ENCODE measurements at regions not wholly inside any gene's neighbourhood (a gene's known extent, or its start where the extent isn't known, plus 50 kb on each side); places are given as distances from the start of the nearest gene placed in this dataset.

- peak; percentile 41 for TF ChIP-seq CHD7 (IDR thresholded peaks at IDR 0.05; ENCODE audit: insufficient replicate concordance, low read length)
- no peak for TF ChIP-seq CHD2 (IDR thresholded peaks at IDR 0.05; ENCODE audit: low read length)
- no peak for TF ChIP-seq SIN3A (conservative IDR thresholded peaks at IDR 0.05 in 1 of 2, IDR thresholded peaks at IDR 0.05 in 1 of 2; ENCODE audit: low read depth in 1 of 2, low read length in 2 of 2)
- no peak for TF ChIP-seq JUND (IDR thresholded peaks at IDR 0.05; ENCODE audit: low read length)
- peak; percentile 26; the same call in 1 of the 2 replicates for TF ChIP-seq BACH1 (IDR thresholded peaks at IDR 0.05; ENCODE audit: low read length)
- TF ChIP-seq SAP30 (IDR thresholded peaks at IDR 0.05; ENCODE audit: insufficient read depth, insufficient replicate concordance, low read length): no peak
Observed at GRCh38 chr18:41464278-41464677, 490.8 kb upstream of the PIK3C3 start (continued).

Data from H1 (cell line).